Erythroblast (primary cell): ENCODE measurements at regions not wholly inside any gene's neighbourhood (a gene's known extent, or its start where the extent isn't known, plus 50 kb on each side); places are given as distances from the start of the nearest gene placed in this dataset.

Source experiments
- DNase-seq, 2 experiments: peaks; one replicate each; lab custom pipeline; 2025; lab: John Stamatoyannopoulos, UW
- GATA1 ChIP-seq: IDR thresholded peaks from 2 replicates; pipeline ENCODE4 v1.6.1; 2011; ENCODE audit warnings: low read depth, mild to moderate bottlenecking, control low read depth, low read length, moderate library complexity
- POLR2A ChIP-seq: IDR thresholded peaks from 2 replicates; pipeline ENCODE4 v1.6.1; 2011; ENCODE audit warnings: mild to moderate bottlenecking, low read length

DNA sequence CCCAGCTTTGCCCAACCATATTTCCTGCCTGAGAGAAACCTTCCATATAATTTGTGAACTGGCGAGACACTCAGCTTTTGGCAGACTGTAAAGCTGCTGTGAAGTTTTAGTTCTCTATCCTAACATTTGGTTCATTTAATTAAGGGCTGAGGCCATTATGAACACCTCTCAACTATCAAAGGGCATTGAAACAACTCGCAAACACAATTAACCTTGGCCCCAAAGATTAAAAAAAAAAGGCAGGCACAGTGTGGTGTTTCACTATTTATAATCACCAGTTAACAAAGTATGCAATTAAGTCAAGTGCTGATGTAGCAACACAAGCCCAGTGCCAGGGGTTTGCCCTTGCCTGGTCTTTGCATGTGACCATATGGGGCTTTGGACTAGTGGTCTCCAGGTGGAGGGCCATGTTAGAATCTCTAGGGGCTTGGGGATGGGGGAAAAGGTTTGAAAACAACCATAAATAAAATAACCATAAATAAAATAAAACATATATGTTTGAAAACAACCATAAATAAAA lies 297.6 kb upstream of the SKOR2 start:
- TF ChIP-seq GATA1 (no peak), POLR2A (no peak)
- DNase-seq = no peak

DNA sequence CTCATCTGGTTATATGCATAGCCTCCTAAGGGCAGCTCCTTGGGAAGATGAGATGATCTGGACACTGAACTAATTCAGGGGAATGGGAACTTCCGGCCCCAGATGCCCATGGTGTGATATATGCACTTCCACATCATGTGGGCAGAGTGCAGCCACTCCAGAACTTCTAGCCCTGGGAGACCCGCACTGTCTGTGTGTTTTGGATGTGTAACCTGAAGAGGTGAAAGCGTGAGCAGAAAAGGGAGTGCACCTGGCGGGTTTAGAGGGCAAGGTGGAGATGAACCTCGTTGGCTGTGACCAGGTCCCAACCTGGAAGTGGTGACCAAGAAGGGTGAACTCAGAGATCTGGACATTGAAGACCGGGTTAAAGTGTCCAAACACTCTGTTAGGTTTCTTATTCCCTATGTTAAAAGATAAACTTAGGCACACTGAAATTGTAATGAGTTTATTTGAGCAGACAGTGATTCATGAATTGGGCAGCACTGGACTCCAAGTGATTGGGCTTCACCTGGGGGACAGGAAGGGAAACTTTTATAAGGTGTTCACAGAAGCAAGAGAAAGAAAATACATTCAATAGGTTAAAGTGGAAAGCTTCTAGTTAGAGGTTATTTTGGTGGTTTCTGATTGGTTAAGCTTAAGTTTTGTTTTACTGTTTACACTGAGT lies 296.2 kb upstream of the SKOR2 start:
- no peak for DNase-seq
- TF ChIP-seq GATA1 = no peak
- no peak for TF ChIP-seq POLR2A

DNA sequence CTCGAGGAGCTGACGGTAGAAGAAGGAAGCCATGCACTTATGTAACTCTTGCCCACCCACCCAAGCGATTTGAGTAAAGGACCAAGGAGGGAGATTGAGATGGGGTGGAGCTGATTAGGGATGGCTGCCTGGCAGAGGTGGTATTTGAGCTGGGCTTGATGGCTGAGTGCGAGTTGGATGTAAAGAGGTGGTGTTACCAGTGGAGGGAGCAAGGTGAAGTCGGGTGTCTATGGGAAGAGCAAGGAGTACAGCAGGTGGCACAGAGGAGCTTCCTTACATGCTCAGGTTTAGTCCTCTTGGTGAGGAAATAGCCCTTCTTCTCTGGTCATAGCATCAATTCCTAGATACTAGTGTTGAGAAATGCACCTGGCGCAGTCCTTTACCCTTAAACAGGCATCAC lies 294.2 kb upstream of the SKOR2 start:
- TF ChIP-seq GATA1 = no peak
- no peak for TF ChIP-seq POLR2A
- no peak for DNase-seq

DNA sequence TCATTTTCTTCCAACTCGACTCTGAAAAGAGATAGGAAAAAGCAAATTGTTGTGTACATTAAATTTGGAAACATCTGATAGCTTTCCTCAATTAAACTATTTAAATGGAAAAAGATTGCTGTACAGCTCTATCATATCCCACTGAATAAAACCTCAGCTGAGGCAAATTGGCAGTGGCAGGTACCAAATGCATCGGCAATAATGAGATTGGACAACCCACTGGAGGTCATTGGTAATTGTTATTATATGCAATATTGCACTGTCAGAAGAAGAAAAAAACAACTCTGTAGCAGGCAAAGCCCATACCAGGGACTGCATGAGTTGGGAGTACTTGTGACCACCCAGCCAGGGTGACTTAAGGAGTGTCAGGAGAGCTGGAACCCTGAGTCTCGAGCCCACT lies 291.6 kb upstream of the SKOR2 start:
- DNase-seq = no peak
- TF ChIP-seq GATA1 = no peak
- TF ChIP-seq POLR2A = no peak

DNA sequence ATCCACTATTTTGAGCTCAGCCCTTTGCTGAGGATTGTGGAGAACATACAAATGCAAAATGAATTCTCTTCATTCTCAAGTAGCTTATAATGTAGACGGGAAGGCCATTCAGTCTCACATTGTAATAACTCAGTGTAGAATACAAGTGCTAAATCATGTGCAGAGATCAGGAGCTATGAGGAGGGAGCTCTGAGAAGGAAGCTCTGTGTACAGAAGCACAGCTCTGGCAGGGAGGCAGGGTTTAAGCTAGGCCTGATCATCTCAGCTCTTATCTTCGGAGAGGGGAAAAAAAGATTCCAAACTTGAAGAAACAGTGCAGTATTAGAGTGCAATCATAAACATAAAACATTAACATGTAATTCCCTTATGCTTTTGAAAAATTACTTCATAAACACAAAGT lies 291.1 kb upstream of the SKOR2 start:
- no peak for DNase-seq
- TF ChIP-seq POLR2A = no peak
- no peak for TF ChIP-seq GATA1

DNA sequence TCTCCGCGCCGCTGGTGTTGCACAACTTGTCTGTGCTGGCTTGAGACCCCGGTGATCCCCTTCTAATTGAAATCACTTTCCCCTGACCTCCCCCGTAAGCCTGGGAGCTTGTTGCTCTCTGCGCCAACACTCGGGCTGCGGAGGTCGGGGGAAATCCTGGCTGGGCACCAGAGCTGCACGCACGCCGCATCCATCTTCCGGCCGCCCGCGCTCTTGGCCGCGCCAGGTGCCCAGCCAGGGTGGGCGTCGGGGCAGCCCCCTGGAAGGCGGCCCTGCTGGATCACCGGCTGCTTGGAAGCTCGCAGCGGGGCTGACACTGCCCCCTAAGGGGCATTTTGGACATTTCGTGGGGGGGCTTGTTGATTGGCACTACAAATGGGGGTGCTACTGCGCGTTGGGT lies 280.3 kb upstream of the SKOR2 start:
- DNase-seq = no peak
- TF ChIP-seq GATA1 (no peak), POLR2A (no peak)

DNA sequence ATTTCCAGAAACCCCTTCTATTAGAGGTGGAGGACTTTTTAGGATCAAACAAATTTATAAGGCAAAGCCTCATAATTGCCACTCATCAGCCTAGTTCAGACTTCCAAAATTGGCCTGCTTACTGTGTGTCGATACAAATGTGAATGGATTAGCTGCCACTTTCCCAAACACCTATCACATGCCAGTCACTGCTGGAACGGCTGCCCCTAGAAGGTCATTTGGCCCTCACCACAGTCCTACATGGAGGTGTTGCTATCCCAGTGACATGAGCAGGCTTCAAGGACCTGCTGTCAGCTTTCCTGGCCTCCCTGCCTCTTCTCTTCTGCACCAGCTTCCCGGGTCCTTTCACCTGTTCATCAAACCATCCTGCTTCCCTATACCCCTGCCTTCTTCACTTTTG lies 279.2 kb upstream of the SKOR2 start:
- TF ChIP-seq GATA1 (no peak), POLR2A (no peak)
- no peak for DNase-seq

DNA sequence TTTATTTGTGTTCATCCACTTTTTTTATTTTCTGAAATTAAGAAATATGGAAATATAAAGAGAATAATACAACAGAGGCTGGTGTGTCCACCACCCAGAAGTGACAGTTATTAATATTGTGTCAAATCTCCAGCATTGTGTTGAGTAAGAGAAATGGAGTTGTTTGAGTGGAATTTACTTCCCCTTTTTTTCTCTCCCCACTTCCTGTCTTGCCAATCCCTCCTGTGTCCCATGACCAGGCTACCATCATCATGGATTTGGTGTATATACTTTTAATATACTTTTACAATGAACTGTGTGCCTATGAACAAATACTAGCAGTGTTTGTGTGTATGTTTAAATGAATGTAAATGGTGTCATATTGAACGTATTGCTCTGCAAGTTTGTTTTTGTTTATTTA lies 276.9 kb upstream of the SKOR2 start:
- no peak for DNase-seq
- TF ChIP-seq GATA1 = no peak
- TF ChIP-seq POLR2A = no peak

DNA sequence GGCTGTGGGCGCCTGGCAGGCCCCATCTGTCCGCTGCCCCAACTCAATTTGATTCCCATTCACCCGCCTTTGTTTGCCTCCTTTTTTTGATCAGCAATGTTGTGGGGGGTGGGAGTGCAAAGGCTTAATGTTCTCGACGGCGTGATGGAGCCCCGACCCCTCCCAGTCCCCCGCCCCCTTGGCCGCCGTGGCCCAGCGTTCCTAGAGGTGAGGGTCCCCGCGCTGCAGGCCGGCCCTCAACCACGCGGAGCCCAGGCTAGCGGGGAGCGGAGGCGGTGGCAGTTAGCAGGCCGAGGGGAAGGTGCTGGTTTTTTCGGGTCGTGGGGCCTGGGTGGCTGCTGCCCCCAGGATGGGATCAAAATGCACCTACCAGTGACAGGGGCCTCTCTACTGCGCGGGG lies 274.7 kb upstream of the SKOR2 start:
- TF ChIP-seq GATA1 = no peak
- no peak for TF ChIP-seq POLR2A
- no peak for DNase-seq

DNA sequence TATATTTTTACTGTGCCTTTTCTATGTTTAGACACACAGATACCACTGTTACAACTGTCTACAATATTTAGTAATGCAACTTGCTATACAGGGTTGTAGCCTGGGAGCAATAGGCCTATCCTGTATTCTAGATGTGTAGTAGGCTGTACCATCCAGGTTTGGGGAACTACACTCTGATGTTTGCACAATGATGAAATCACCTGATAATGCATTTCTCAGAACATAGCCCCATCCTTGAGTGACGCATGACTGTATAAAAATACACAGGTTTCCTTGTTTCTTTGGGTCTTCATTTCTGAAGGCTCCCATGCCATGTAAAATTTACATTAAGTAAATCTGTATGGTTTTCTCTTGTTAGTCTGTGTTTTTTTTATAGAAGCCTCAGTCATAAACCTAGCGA lies 270.9 kb upstream of the SKOR2 start:
- DNase-seq = no peak
- TF ChIP-seq POLR2A = no peak
- no peak for TF ChIP-seq GATA1

DNA sequence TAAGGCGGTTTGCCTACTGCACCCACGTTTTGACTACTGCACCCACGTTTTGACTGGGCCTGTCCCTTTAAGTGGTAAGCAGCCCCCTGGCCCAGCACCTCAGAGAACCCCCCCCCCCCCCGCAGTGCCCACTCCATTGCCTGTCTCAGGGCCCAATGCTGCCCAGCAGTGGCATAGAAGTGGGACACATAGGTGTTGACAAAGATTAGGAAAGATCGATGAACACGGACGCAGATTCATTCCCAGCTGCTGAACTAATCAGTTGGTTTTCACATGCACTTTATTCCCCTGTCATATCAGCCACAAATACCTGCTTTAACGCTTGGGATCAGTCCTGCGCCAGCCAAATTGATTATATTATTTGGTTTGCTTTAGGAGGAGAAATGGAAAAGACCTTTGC lies 268.8 kb upstream of the SKOR2 start:
- no peak for DNase-seq
- no peak for TF ChIP-seq POLR2A
- TF ChIP-seq GATA1 = no peak

DNA sequence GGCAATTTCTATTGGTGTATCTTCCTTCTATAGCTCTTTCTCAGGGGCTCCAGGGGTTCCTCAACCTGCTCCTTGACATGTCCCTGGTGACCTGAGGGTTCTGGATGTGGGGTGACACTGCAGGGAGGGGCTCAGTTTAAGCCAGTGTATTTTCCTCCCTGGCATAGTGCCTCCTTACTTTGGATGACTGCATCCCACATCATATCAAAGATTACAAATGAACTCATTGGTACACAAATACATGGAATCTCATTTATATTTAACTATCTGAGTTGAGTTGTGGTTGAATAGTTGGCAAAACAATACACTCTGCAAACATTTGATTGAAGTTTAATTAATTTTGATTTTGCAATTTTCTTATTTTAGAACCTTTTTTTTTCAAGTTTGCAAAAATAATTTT lies 268.2 kb upstream of the SKOR2 start:
- DNase-seq = no peak
- TF ChIP-seq POLR2A (no peak), GATA1 (no peak)

DNA sequence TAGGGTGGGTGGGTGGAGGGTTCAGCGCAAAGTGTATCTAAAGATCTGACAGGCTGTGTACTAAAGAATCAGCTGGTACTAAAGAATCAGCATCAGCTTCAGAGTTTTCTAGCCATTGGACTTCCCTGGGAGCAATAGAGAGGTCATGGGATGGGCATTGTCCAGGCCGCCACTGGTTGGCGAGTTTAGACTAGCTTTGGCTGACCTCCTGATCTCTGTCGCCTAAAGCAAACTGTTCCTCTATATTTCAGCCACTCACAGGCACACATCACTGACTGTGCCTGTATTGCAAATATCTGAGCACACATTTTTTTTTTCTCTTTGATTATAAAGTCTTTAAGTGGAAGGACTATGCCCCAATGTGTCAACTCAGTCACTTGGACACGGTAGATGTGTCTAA lies 267.8 kb upstream of the SKOR2 start:
- DNase-seq = no peak
- TF ChIP-seq POLR2A (no peak), GATA1 (no peak)

DNA sequence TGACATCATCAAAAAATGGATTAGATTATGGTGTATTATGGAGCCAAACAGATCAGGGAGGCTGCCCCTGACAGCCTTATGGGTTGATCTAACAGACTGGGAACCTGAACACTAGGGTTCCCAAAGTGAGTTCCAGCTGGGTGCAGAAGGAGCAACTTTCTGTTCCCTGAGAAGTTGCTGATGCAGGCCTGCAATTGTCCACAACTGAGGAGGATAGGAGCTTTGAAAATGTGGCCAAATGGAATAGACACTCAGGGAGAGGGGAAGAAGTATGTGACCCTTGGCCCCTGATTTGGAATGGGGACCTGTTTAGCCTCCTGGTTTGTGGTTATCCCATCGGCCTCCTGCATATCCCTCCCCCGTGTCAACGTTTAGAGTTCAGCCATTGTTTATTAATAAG lies 262.2 kb upstream of the SKOR2 start:
- no peak for TF ChIP-seq GATA1
- TF ChIP-seq POLR2A = no peak
- no peak for DNase-seq
